ENCODE measurements at regions not wholly inside any gene's neighbourhood (a gene's known extent, or its start where the extent isn't known, plus 50 kb on each side); places are given as distances from the start of the nearest gene placed in this dataset.
A peak's percentile ranks its signal among the peaks of the same experiment; 100 is the strongest.

GRCh38 chr10:4692206-4692605, 133.8 kb upstream of the AKR1E2 start:
- Mint-ChIP-seq H3K4me3 (no peak overlapping the region), H3K27ac (no peak overlapping the region), H3K4me1 (ENCODE audit: low read depth) (no peaks in the 10 kb centered on the region), H3K36me3 (ENCODE audit: insufficient read depth in 2 of 2) (no peaks in the 10 kb centered on the region), H3K27me3 (ENCODE audit: low read depth) (peaks cover 5% of the 10 kb centered on the region), H3K9me3 (no peaks in the 10 kb centered on the region)
- DNase-seq (no peak), ATAC-seq (replicated peaks in 1 of 2) (no peak)

- Mint-ChIP-seq H3K4me3 (no peak overlapping the region), H3K4me1 (ENCODE audit: low read depth) (peaks cover 4% of the 10 kb centered on the region), H3K9me3 (no peaks in the 10 kb centered on the region), H3K27me3 (ENCODE audit: low read depth) (peaks cover 5% of the 10 kb centered on the region), H3K36me3 (ENCODE audit: insufficient read depth in 2 of 2) (no peaks in the 10 kb centered on the region), H3K27ac (no peak overlapping the region)
- no peak for ATAC-seq (replicated peaks in 1 of 2)
- DNase-seq = no peak
Measured at GRCh38 chr10:4691776-4692175, 134.2 kb upstream of the AKR1E2 start.

GRCh38 chr10:4691301-4691700, 134.7 kb upstream of the AKR1E2 start:
- no peak overlapping the region for H3K27ac Mint-ChIP-seq
- ATAC-seq (replicated peaks in 1 of 2) (no peak), DNase-seq (no peak)
- H3K27me3 Mint-ChIP-seq (ENCODE audit: low read depth) = peaks cover 5% of the 10 kb centered on the region
- no peaks in the 10 kb centered on the region for H3K9me3 Mint-ChIP-seq
- no peaks in the 10 kb centered on the region for H3K36me3 Mint-ChIP-seq (ENCODE audit: insufficient read depth in 2 of 2)
- H3K4me3 Mint-ChIP-seq = no peak overlapping the region
- H3K4me1 Mint-ChIP-seq (ENCODE audit: low read depth) = peaks cover 9% of the 10 kb centered on the region

- peaks cover 5% of the 10 kb centered on the region for H3K27me3 Mint-ChIP-seq (ENCODE audit: low read depth)
- DNase-seq (no peak), ATAC-seq (replicated peaks in 1 of 2) (no peak)
- peaks cover 28% of the 10 kb centered on the region for H3K4me1 Mint-ChIP-seq (ENCODE audit: low read depth)
- no peak overlapping the region for H3K4me3 Mint-ChIP-seq
- H3K36me3 Mint-ChIP-seq (ENCODE audit: insufficient read depth in 2 of 2) = no peaks in the 10 kb centered on the region
- H3K9me3 Mint-ChIP-seq = no peaks in the 10 kb centered on the region
- H3K27ac Mint-ChIP-seq = no peak overlapping the region
Measured at GRCh38 chr10:4688601-4689000, 137.4 kb upstream of the AKR1E2 start.

- H3K36me3 Mint-ChIP-seq (ENCODE audit: insufficient read depth in 2 of 2) = no peaks in the 10 kb centered on the region
- peaks cover 31% of the 10 kb centered on the region for H3K4me1 Mint-ChIP-seq (ENCODE audit: low read depth)
- no peak overlapping the region for H3K27ac Mint-ChIP-seq
- DNase-seq (no peak), ATAC-seq (replicated peaks in 1 of 2) (no peak)
- no peaks in the 10 kb centered on the region for H3K9me3 Mint-ChIP-seq
- H3K27me3 Mint-ChIP-seq (ENCODE audit: low read depth) = peaks cover 10% of the 10 kb centered on the region
- H3K4me3 Mint-ChIP-seq = no peak overlapping the region
Measured at GRCh38 chr10:4688168-4688567, 137.8 kb upstream of the AKR1E2 start.

- Mint-ChIP-seq H3K36me3 (ENCODE audit: insufficient read depth in 2 of 2) (no peaks in the 10 kb centered on the region), H3K27me3 (ENCODE audit: low read depth) (peaks cover 14% of the 10 kb centered on the region), H3K27ac (no peak overlapping the region), H3K4me1 (ENCODE audit: low read depth) (peaks cover 33% of the 10 kb centered on the region), H3K9me3 (no peaks in the 10 kb centered on the region), H3K4me3 (no peak overlapping the region)
- no peak for DNase-seq
- no peak for ATAC-seq (replicated peaks in 1 of 2)
Measured at GRCh38 chr10:4687397-4687796, 138.6 kb upstream of the AKR1E2 start.

- Mint-ChIP-seq H3K4me3 (no peak overlapping the region), H3K9me3 (no peaks in the 10 kb centered on the region), H3K36me3 (ENCODE audit: insufficient read depth in 2 of 2) (no peaks in the 10 kb centered on the region), H3K27ac (no peak overlapping the region), H3K27me3 (ENCODE audit: low read depth) (peaks cover 14% of the 10 kb centered on the region), H3K4me1 (ENCODE audit: low read depth) (peaks cover 33% of the 10 kb centered on the region)
- DNase-seq (no peak), ATAC-seq (replicated peaks in 1 of 2) (peak; percentile 56 to 57)
Measured at GRCh38 chr10:4686644-4686996, 139.4 kb upstream of the AKR1E2 start.

GRCh38 chr10:4685904-4686643, 139.9 kb upstream of the AKR1E2 start:
- H3K27ac Mint-ChIP-seq = no peak overlapping the region

GRCh38 chr10:4685491-4685890, 140.5 kb upstream of the AKR1E2 start:
- peaks cover 14% of the 10 kb centered on the region for H3K27me3 Mint-ChIP-seq (ENCODE audit: low read depth)
- H3K4me3 Mint-ChIP-seq = no peak overlapping the region
- H3K4me1 Mint-ChIP-seq (ENCODE audit: low read depth) = peaks cover 33% of the 10 kb centered on the region
- H3K27ac Mint-ChIP-seq = no peak overlapping the region
- H3K9me3 Mint-ChIP-seq = no peaks in the 10 kb centered on the region
- DNase-seq (no peak), ATAC-seq (replicated peaks in 1 of 2) (no peak)
- no peaks in the 10 kb centered on the region for H3K36me3 Mint-ChIP-seq (ENCODE audit: insufficient read depth in 2 of 2)

More at GRCh38 chr10:4685904-4686643, 139.9 kb upstream of the AKR1E2 start:
- H3K27me3 Mint-ChIP-seq (ENCODE audit: low read depth) = peaks cover 14% of the 10 kb centered on the region
- H3K4me1 Mint-ChIP-seq (ENCODE audit: low read depth) = peaks cover 33% of the 10 kb centered on the region
- ATAC-seq (replicated peaks in 1 of 2) = no peak
- no peaks in the 10 kb centered on the region for H3K9me3 Mint-ChIP-seq
- DNase-seq = no peak
- no peak overlapping the region for H3K4me3 Mint-ChIP-seq
- no peaks in the 10 kb centered on the region for H3K36me3 Mint-ChIP-seq (ENCODE audit: insufficient read depth in 2 of 2)

GRCh38 chr10:4684434-4684833, 141.6 kb upstream of the AKR1E2 start:
- Mint-ChIP-seq H3K27ac (no peak overlapping the region), H3K4me1 (ENCODE audit: low read depth) (peaks cover 33% of the 10 kb centered on the region), H3K27me3 (ENCODE audit: low read depth) (peaks cover 12% of the 10 kb centered on the region), H3K9me3 (no peaks in the 10 kb centered on the region), H3K36me3 (ENCODE audit: insufficient read depth in 2 of 2) (no peaks in the 10 kb centered on the region), H3K4me3 (no peak overlapping the region)
- DNase-seq (no peak), ATAC-seq (replicated peaks in 1 of 2) (no peak)

- no peak overlapping the region for H3K4me3 Mint-ChIP-seq
- no peak for DNase-seq
- H3K27me3 Mint-ChIP-seq (ENCODE audit: low read depth) = peaks cover 13% of the 10 kb centered on the region
- H3K4me1 Mint-ChIP-seq (ENCODE audit: low read depth) = peaks cover 33% of the 10 kb centered on the region
- H3K9me3 Mint-ChIP-seq = no peaks in the 10 kb centered on the region
- ATAC-seq (replicated peaks in 1 of 2) = no peak
- no peak overlapping the region for H3K27ac Mint-ChIP-seq
- H3K36me3 Mint-ChIP-seq (ENCODE audit: insufficient read depth in 2 of 2) = no peaks in the 10 kb centered on the region
Measured at GRCh38 chr10:4683838-4684237, 142.2 kb upstream of the AKR1E2 start.

- H3K27me3 Mint-ChIP-seq (ENCODE audit: low read depth) = peaks cover 20% of the 10 kb centered on the region
- H3K9me3 Mint-ChIP-seq = no peaks in the 10 kb centered on the region
- no peak overlapping the region for H3K27ac Mint-ChIP-seq
- ATAC-seq (replicated peaks in 1 of 2) (no peak), DNase-seq (no peak)
- no peak overlapping the region for H3K4me3 Mint-ChIP-seq
- H3K36me3 Mint-ChIP-seq (ENCODE audit: insufficient read depth in 2 of 2) = no peaks in the 10 kb centered on the region
- H3K4me1 Mint-ChIP-seq (ENCODE audit: low read depth) = peaks cover 33% of the 10 kb centered on the region
Measured at GRCh38 chr10:4683137-4683536, 142.9 kb upstream of the AKR1E2 start.

GRCh38 chr10:4678951-4679671, 146.9 kb upstream of the AKR1E2 start:
- ATAC-seq (replicated peaks in 1 of 2) (no peak), DNase-seq (no peak)
- Mint-ChIP-seq H3K27ac (no peak overlapping the region), H3K9me3 (no peaks in the 10 kb centered on the region), H3K4me3 (no peak overlapping the region), H3K36me3 (ENCODE audit: insufficient read depth in 2 of 2) (no peaks in the 10 kb centered on the region), H3K4me1 (ENCODE audit: low read depth) (peaks cover 5% of the 10 kb centered on the region), H3K27me3 (ENCODE audit: low read depth) (peaks cover 50% of the 10 kb centered on the region)
